ENCODE measurements at regions not wholly inside any gene's neighbourhood (a gene's known extent, or its start where the extent isn't known, plus 50 kb on each side); places are given as distances from the start of the nearest gene placed in this dataset.
A peak's percentile ranks its signal among the peaks of the same experiment; 100 is the strongest.

- peak; percentile 34 for DNase-seq (ENCODE audit: extremely low spot score)
- Histone ChIP-seq H3K9me3 (no peaks in the 10 kb centered on the region), H3K36me3 (no peaks in the 10 kb centered on the region), H3K27me3 (peaks cover 0 to 21% (median 0%) of the 10 kb centered on the region in 4 donors), H3K27ac (replicated peaks in 1 of 4) (no peak overlapping the region), H3K4me3 (no peak overlapping the region), H3K4me1 (no peaks in the 10 kb centered on the region)
- 42% methylated on average over 2 of the region's 2 CpGs for WGBS
- intact Hi-C loops (cut with DNase I) = no loop called here
- TF ChIP-seq POLR2AphosphoS5 (IDR thresholded peaks at IDR 0.05) (no peak), POLR2A (IDR thresholded peaks at IDR 0.05; ENCODE audit: low read depth) (no peak), EP300 (IDR thresholded peaks at IDR 0.05) (no peak)
These were observed 161.5 kb upstream of the TOX3 start for GRCh38 chr16:52708476-52708875.

- no peaks in the 10 kb centered on the region for H3K4me1 ChIP-seq
- intact Hi-C loops (cut with DNase I) = no loop called here
- H3K36me3 ChIP-seq = no peaks in the 10 kb centered on the region
- H3K27me3 ChIP-seq = peaks cover 0 to 18% (median 0%) of the 10 kb centered on the region in 4 donors
- TF ChIP-seq CTCF (IDR thresholded peaks at IDR 0.05) (no peak), POLR2A (IDR thresholded peaks at IDR 0.05; ENCODE audit: low read depth) (no peak), POLR2AphosphoS5 (IDR thresholded peaks at IDR 0.05) (no peak), EP300 (IDR thresholded peaks at IDR 0.05) (no peak)
- peak; percentile 47 for DNase-seq (ENCODE audit: extremely low spot score)
- H3K9me3 ChIP-seq = no peaks in the 10 kb centered on the region
- 18% methylated on average over 3 of the region's 3 CpGs for WGBS
- no peak overlapping the region for H3K4me3 ChIP-seq
- H3K27ac ChIP-seq (replicated peaks in 1 of 4) = no peak overlapping the region
These were observed 160.9 kb upstream of the TOX3 start for GRCh38 chr16:52707676-52708337.

- intact Hi-C loops (cut with DNase I) = no loop called here
- no peaks in the 10 kb centered on the region for H3K9me3 ChIP-seq
These were observed 158.2 kb upstream of the TOX3 start for GRCh38 chr16:52705122-52705521.

GRCh38 chr16:52697971-52698370, 151.0 kb upstream of the TOX3 start:
- intact Hi-C loops (cut with DNase I) = no loop called here
- Histone ChIP-seq H3K9me3 (peaks cover 0 to 1% (median 0%) of the 10 kb centered on the region in 4 donors), H3K36me3 (no peaks in the 10 kb centered on the region), H3K4me1 (no peaks in the 10 kb centered on the region), H3K27ac (replicated peaks in 1 of 4) (no peak overlapping the region), H3K27me3 (no peaks in the 10 kb centered on the region), H3K4me3 (no peak overlapping the region)
- peak; percentile 37 for DNase-seq (ENCODE audit: extremely low spot score)
- TF ChIP-seq POLR2A (IDR thresholded peaks at IDR 0.05; ENCODE audit: low read depth) (no peak), POLR2AphosphoS5 (IDR thresholded peaks at IDR 0.05) (no peak), EP300 (IDR thresholded peaks at IDR 0.05) (no peak), CTCF (IDR thresholded peaks at IDR 0.05) (no peak)

More at GRCh38 chr16:52705122-52705521, 158.2 kb upstream of the TOX3 start:
- Histone ChIP-seq H3K4me1 (no peaks in the 10 kb centered on the region), H3K27me3 (peaks cover 0 to 12% (median 0%) of the 10 kb centered on the region in 4 donors), H3K36me3 (no peaks in the 10 kb centered on the region), H3K4me3 (no peak overlapping the region), H3K27ac (replicated peaks in 1 of 4) (no peak overlapping the region)
- TF ChIP-seq EP300 (IDR thresholded peaks at IDR 0.05) = no peak
- no peak for TF ChIP-seq POLR2AphosphoS5 (IDR thresholded peaks at IDR 0.05)
- TF ChIP-seq CTCF (IDR thresholded peaks at IDR 0.05) = no peak
- no peak for TF ChIP-seq POLR2A (IDR thresholded peaks at IDR 0.05; ENCODE audit: low read depth)
- DNase-seq (ENCODE audit: extremely low spot score) = no peak
- WGBS = 67% methylated on average over 5 of the region's 5 CpGs

DNA sequence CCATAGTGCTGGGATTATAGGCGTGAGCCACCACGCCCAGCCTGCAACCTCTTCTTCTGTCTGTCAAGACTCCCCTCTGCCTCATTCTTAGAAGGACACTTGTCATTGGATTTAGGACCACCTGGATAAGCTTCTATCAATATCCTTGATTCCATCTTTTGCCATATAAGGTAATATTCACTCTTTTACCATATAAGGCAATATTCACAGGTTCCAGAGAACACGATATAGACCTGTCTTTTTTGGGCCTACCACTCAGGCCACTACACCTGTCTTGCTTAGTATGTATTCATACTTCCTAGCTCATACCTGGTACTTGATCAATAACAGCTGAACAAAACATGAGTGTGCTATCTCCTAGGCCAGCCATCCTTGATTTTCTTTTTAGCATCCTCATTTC, 149.2 kb upstream of the TOX3 start:
- H3K27me3 ChIP-seq = no peaks in the 10 kb centered on the region
- H3K4me3 ChIP-seq = no peak overlapping the region
- H3K27ac ChIP-seq (replicated peaks in 1 of 4) = no peak overlapping the region
- no peak for TF ChIP-seq EP300 (IDR thresholded peaks at IDR 0.05)
- TF ChIP-seq CTCF (IDR thresholded peaks at IDR 0.05) = no peak
- no peak for TF ChIP-seq POLR2AphosphoS5 (IDR thresholded peaks at IDR 0.05)
- no peak for TF ChIP-seq POLR2A (IDR thresholded peaks at IDR 0.05; ENCODE audit: low read depth)
- H3K4me1 ChIP-seq = no peaks in the 10 kb centered on the region
- H3K9me3 ChIP-seq = peaks cover 0 to 12% (median 5%) of the 10 kb centered on the region in 4 donors
- no peaks in the 10 kb centered on the region for H3K36me3 ChIP-seq
- WGBS = 90% methylated on average over 3 of the region's 3 CpGs
- intact Hi-C loops (cut with DNase I) = no loop called here
- DNase-seq (ENCODE audit: extremely low spot score) = peak; percentile 85
